GM12878 (cell line): ENCODE measurements at regions not wholly inside any gene's neighbourhood (a gene's known extent, or its start where the extent isn't known, plus 50 kb on each side); places are given as distances from the start of the nearest gene placed in this dataset.

Experiments used
- ATAC-seq: fragments of 200-7000 bp; cut with Tn5 transposase; 3 replicates; pipeline ENCODE4 v1.9.1; 2020; ENCODE audit warnings: mild to moderate bottlenecking, moderate library complexity
- BruUV-seq: library from RNA; stranded (reverse); fragments of 400-500 nt; replicated peaks from 2 replicates; lab custom pipeline; 2021; lab: Mats Ljungman, UMichigan
- CTCF ChIA-PET: fragments of 300-600 bp; sonication (Branson Sonifier 250); formaldehyde crosslinking; extraction: SDS; loops from one replicate; lab custom pipeline; 2021; ENCODE audit warnings: inconsistent platforms; lab: Yijun Ruan, JAX
- POLR2A ChIA-PET: fragments of 350-600 bp; formaldehyde crosslinking; extraction: SDS; loops from one replicate; lab custom pipeline; 2021; ENCODE audit warnings: inconsistent platforms; lab: Charles Lee
- RAD21 ChIA-PET: fragments of 300-600 bp; sonication (Branson Sonifier 250); formaldehyde crosslinking; loops from one replicate; lab custom pipeline; 2023; ENCODE audit warnings: antibody characterized with exemption; ENCODE audit not compliant: unreplicated experiment; lab: Charles Lee
- SMC1A ChIA-PET: fragments of 300-600 bp; sonication (Branson Sonifier 250); formaldehyde crosslinking; loops from one replicate; lab custom pipeline; 2023; ENCODE audit not compliant: unreplicated experiment, uncharacterized antibody; lab: Charles Lee
- DNase-seq: peaks from one replicate; pipeline ENCODE4 v3.0.0-alpha.2; 2011; ENCODE audit warnings: low read depth, low spot score
- FAIRE-seq: peaks from 3 replicates; lab custom pipeline; 2011; peaks lifted over from hg19 to GRCh38; lab: Jason Lieb, UNC
- H2AFZ ChIP-seq: 2 replicates; pipeline ENCODE4 v1.6.0; 2011; ENCODE audit warnings: low read depth, low read length, control low read depth; ENCODE audit not compliant: control insufficient read depth
- H3K27ac ChIP-seq: 2 replicates; pipeline ENCODE4 v1.5.1; 2011; ENCODE audit warnings: control low read depth; ENCODE audit not compliant: control insufficient read depth, insufficient read depth
- H3K27me3 ChIP-seq, 2 experiments: replicated peaks in 1 of 2; 2 replicates each; pipeline versions ENCODE4 v1.6.0 to v1.6.1; 2011; ENCODE audit warnings: low read length in 1 of 2; ENCODE audit not compliant: control insufficient read depth in 2 of 2, insufficient read depth in 2 of 2
- H3K36me3 ChIP-seq, 2 experiments: 2 replicates each; pipeline ENCODE4 v1.5.1; 2011; ENCODE audit warnings: low read length in 1 of 2; ENCODE audit not compliant: control insufficient read depth in 2 of 2, insufficient read depth in 2 of 2
- H3K4me1 ChIP-seq: 2 replicates; pipeline ENCODE4 v1.6.1; 2011; ENCODE audit warnings: mild to moderate bottlenecking, low read length, moderate library complexity, mixed read lengths; ENCODE audit not compliant: control insufficient read depth, insufficient read depth
- H3K4me2 ChIP-seq: 2 replicates; pipeline ENCODE4 v1.6.0; 2011; ENCODE audit warnings: control low read depth; ENCODE audit not compliant: control insufficient read depth, insufficient read depth
- H3K4me3 ChIP-seq: fragments of 200-600 bp; sonication (generic); 2 replicates; pipeline ENCODE4 v1.5.1; 2016
- H3K79me2 ChIP-seq: 2 replicates; pipeline ENCODE4 v1.6.0; 2011; ENCODE audit warnings: low read length; ENCODE audit not compliant: control insufficient read depth, insufficient read depth
- H3K9ac ChIP-seq: 2 replicates; pipeline ENCODE4 v1.8.0; 2011; ENCODE audit warnings: low read length, control low read depth, mixed read lengths; ENCODE audit not compliant: control insufficient read depth, insufficient read depth
- H3K9me3 ChIP-seq: replicated peaks from 3 replicates; pipeline ENCODE4 v1.5.1; 2011; ENCODE audit warnings: mild to moderate bottlenecking, low read length; ENCODE audit not compliant: control insufficient read depth, insufficient read depth
- H4K20me1 ChIP-seq: 2 replicates; pipeline ENCODE4 v1.6.0; 2011; ENCODE audit not compliant: control insufficient read depth, insufficient read depth
- CHD2 ChIP-seq: IDR thresholded peaks from 2 replicates; pipeline ENCODE4 v1.6.1; 2011; ENCODE audit warnings: low read depth, low read length, improper control_type of control experiment, borderline replicate concordance
- E2F8 ChIP-seq: fragments of 450-650 bp; IDR thresholded peaks from 2 replicates; pipeline ENCODE4 v1.6.1; 2018; ENCODE audit warnings: mild to moderate bottlenecking, low read depth, moderate library complexity; ENCODE audit not compliant: partially characterized antibody
- JUND ChIP-seq: IDR thresholded peaks from 2 replicates; pipeline ENCODE4 v1.6.1; 2012; ENCODE audit warnings: low read depth, mild to moderate bottlenecking, low read length, improper control_type of control experiment, moderate library complexity
- MYB ChIP-seq: fragments of 150-350 bp; IDR thresholded peaks from 2 replicates; pipeline ENCODE4 v1.6.1; 2014; ENCODE audit warnings: mild to moderate bottlenecking, low read depth, low read length, borderline replicate concordance
- NFYB ChIP-seq: IDR thresholded peaks from 2 replicates; pipeline ENCODE4 v1.6.1; 2011; ENCODE audit warnings: low read depth, mild to moderate bottlenecking, low read length, improper control_type of control experiment, moderate library complexity; ENCODE audit not compliant: insufficient read depth
- PAX8 ChIP-seq: fragments of 450-650 bp; IDR thresholded peaks from 2 replicates; pipeline ENCODE4 v1.6.1; 2017; ENCODE audit warnings: mild to moderate bottlenecking, moderate library complexity
- POLR2AphosphoS2 ChIP-seq: IDR thresholded peaks from 2 replicates; pipeline ENCODE4 v1.6.1; 2011; ENCODE audit warnings: low read depth, mild to moderate bottlenecking, low read length, improper control_type of control experiment, moderate library complexity
- RELB ChIP-seq: fragments of 450-650 bp; IDR thresholded peaks from 2 replicates; pipeline ENCODE4 v1.6.1; 2017; ENCODE audit warnings: low read depth, mild to moderate bottlenecking, moderate library complexity
- STAT3 ChIP-seq: IDR thresholded peaks from 2 replicates; pipeline ENCODE4 v1.6.1; 2011; ENCODE audit warnings: low read depth, low read length, improper control_type of control experiment
- TAF1 ChIP-seq: IDR thresholded peaks from 2 replicates; pipeline ENCODE4 v1.6.1; 2011; ENCODE audit warnings: mild to moderate bottlenecking, low read depth, low read length, borderline replicate concordance
- ZBTB40 ChIP-seq: fragments of 450-650 bp; IDR thresholded peaks from 2 replicates; pipeline ENCODE4 v1.6.1; 2016; ENCODE audit warnings: mild to moderate bottlenecking, moderate library complexity, borderline replicate concordance
- ZNF207 ChIP-seq: fragments of 450-650 bp; IDR thresholded peaks from 2 replicates; pipeline ENCODE4 v1.6.1; 2014; ENCODE audit warnings: antibody characterized with exemption, mild to moderate bottlenecking, borderline replicate concordance
- ZNF274 ChIP-seq: IDR thresholded peaks from one replicate; pipeline ENCODE4 v1.8.0; 2011; ENCODE audit not compliant: insufficient read length, insufficient read depth
- WGBS: methylation state at CpG from one replicate; pipeline ENCODE4 v1.1.6; 2016; ENCODE audit warnings: low lambda C conversion rate; ENCODE audit not compliant: insufficient replicate concordance, insufficient coverage; ENCODE audit errors: missing lambda C conversion rate; 5-methylcytosine and 5-hydroxymethylcytosine counted together
- in situ Hi-C: fragments of 300-500 bp; cut with MboI; formaldehyde crosslinking; loops from 9 replicates; pipeline ENCODE4 v1.14.3; 2018; ENCODE audit warnings: mixed read lengths
- intact Hi-C: fragments of 100-400 bp; cut with micrococcal nuclease; formaldehyde crosslinking; loops from one replicate; pipeline ENCODE4 v1.14.2; 2022; ENCODE audit not compliant: unreplicated experiment

- TF ChIP-seq CHD2 (no peak), RELB (no peak), PAX8 (no peak), ZNF274 (no peak), JUND (no peak)
Measured at GRCh38 chr6:78482801-78483552, 384.4 kb upstream of the IRAK1BP1 start (continued).

GRCh38 chr6:78483553-78484197 is 383.7 kb upstream of the IRAK1BP1 start:
- H3K36me3 ChIP-seq, result no peaks in the 10 kb centered on the region
- RAD21 ChIA-PET, result no interaction called here
- H3K9me3 ChIP-seq, result no peaks in the 10 kb centered on the region
- H3K79me2 ChIP-seq, result no peaks in the 10 kb centered on the region
- H3K9ac ChIP-seq, result no peak overlapping the region
- POLR2A ChIA-PET, result no interaction called here
- DNase-seq (no peak), FAIRE-seq (no peak), ATAC-seq (no peak)
- no peaks in the 10 kb centered on the region for H4K20me1 ChIP-seq
- in situ Hi-C loops, result no loop called here
- H3K4me2 ChIP-seq, result no peak overlapping the region
- H3K4me1 ChIP-seq, result no peaks in the 10 kb centered on the region
- intact Hi-C loops, result no loop called here
- H3K27me3 ChIP-seq, result no peaks in the 10 kb centered on the region
- no peak overlapping the region for H2AFZ ChIP-seq
- CTCF ChIA-PET, result interaction anchor here (1.4 kb wide), 1 partner anchor 28 kb away, joined by 3 read pairs; no protein-coding TSS in a partner anchor
- WGBS, result 27% methylated on average over 2 of the region's 2 CpGs
- H3K27ac ChIP-seq, result no peak overlapping the region
- no peak overlapping the region for H3K4me3 ChIP-seq
- SMC1A ChIA-PET, result interaction anchor here (0.6 kb wide), 1 partner anchor 98 kb away, joined by 4 read pairs; no protein-coding TSS in a partner anchor
- BruUV-seq, result no TSS peak
- no peak for TF ChIP-seq E2F8
- no peak for TF ChIP-seq POLR2AphosphoS2
- TF ChIP-seq MYB, result no peak
- no peak for TF ChIP-seq NFYB
- no peak for TF ChIP-seq STAT3
- TF ChIP-seq ZBTB40, result no peak
- TF ChIP-seq TAF1, result no peak
- TF ChIP-seq ZNF207, result no peak
